Omental fat pad (tissue), 3 donors: ENCODE measurements at regions not wholly inside any gene's neighbourhood (a gene's known extent, or its start where the extent isn't known, plus 50 kb on each side); places are given as distances from the start of the nearest gene placed in this dataset.

Experiments
- ATAC-seq: fragments of 150-250 bp; one replicate; pipeline ENCODE4 v1.9.1; 2016; ENCODE audit warnings: mild to moderate bottlenecking, moderate library complexity; ENCODE audit not compliant: low FRiP score
- DNase-seq: peaks from one replicate; pipeline ENCODE4 v3.0.0-alpha.2; 2019; ENCODE audit warnings: low spot score
- CTCF ChIP-seq, 3 donors: fragments of 450-650 bp; IDR thresholded peaks; one replicate each; pipeline ENCODE4 v1.5.1; 2016 to 2017; ENCODE audit warnings: antibody characterized with exemption in 3 of 3, mild to moderate bottlenecking in 3 of 3, moderate library complexity in 2 of 3

GRCh38 chr2:234588054-234588430, 91.2 kb upstream of the ARL4C start:
- TF ChIP-seq CTCF (IDR thresholded peaks at IDR 0.05), result no peak
- ATAC-seq (no peak), DNase-seq (no peak)

- ATAC-seq, result no peak
- TF ChIP-seq CTCF (IDR thresholded peaks at IDR 0.05), result no peak
- DNase-seq, result no peak
Measured at GRCh38 chr2:234587341-234588053, 90.6 kb upstream of the ARL4C start.

- TF ChIP-seq CTCF (IDR thresholded peaks at IDR 0.05), result no peak
- no peak for ATAC-seq
- no peak for DNase-seq
Measured at GRCh38 chr2:234583331-234583730, 86.5 kb upstream of the ARL4C start.

GRCh38 chr2:234580686-234581085, 83.8 kb upstream of the ARL4C start:
- TF ChIP-seq CTCF (IDR thresholded peaks at IDR 0.05), result no peak
- no peak for ATAC-seq
- no peak for DNase-seq

GRCh38 chr2:234579231-234579962, 82.5 kb upstream of the ARL4C start:
- no peak for TF ChIP-seq CTCF (IDR thresholded peaks at IDR 0.05)
- ATAC-seq (no peak), DNase-seq (no peak)

- no peak for TF ChIP-seq CTCF (IDR thresholded peaks at IDR 0.05)
- DNase-seq (no peak), ATAC-seq (no peak)
Measured at GRCh38 chr2:234578389-234578788, 81.5 kb upstream of the ARL4C start.

- ATAC-seq (no peak), DNase-seq (no peak)
- no peak for TF ChIP-seq CTCF (IDR thresholded peaks at IDR 0.05)
Measured at GRCh38 chr2:234577191-234577590, 80.3 kb upstream of the ARL4C start.
